HCT116 (cell line): ENCODE measurements at regions not wholly inside any gene's neighbourhood (a gene's known extent, or its start where the extent isn't known, plus 50 kb on each side); places are given as distances from the start of the nearest gene placed in this dataset.

Experiments used
- ATAC-seq: fragments of 200-7000 bp; cut with Tn5 transposase; 2 replicates; pipeline ENCODE4 v1.9.1; 2020; ENCODE audit warnings: mild to moderate bottlenecking, moderate library complexity
- BruUV-seq: library from RNA; stranded (reverse); fragments of 400-500 nt; replicated peaks from 2 replicates; lab custom pipeline; 2021; lab: Mats Ljungman, UMichigan
- CTCF ChIA-PET: fragments of 300-600 bp; sonication (Branson Sonifier 250); formaldehyde crosslinking; loops from one replicate; lab custom pipeline; 2021; ENCODE audit warnings: antibody characterized with exemption; lab: Charles Lee
- POLR2A ChIA-PET: fragments of 300-600, 350-600 bp; sonication (Branson Sonifier 250); formaldehyde crosslinking; loops from one replicate; lab custom pipeline; 2021; ENCODE audit warnings: antibody characterized with exemption; lab: Charles Lee
- RAD21 ChIA-PET, 2 experiments: fragments of 300-600 bp; sonication (Branson Sonifier 250); formaldehyde crosslinking; loops; one replicate each; lab custom pipeline; 2023; ENCODE audit warnings: low total read pairs in 2 of 2; ENCODE audit not compliant: uncharacterized antibody in 2 of 2, unreplicated experiment in 2 of 2, low non-redundant PET in 1 of 2; lab: Charles Lee
- DNase-seq: peaks from one replicate; pipeline ENCODE4 v3.0.0-alpha.2; 2010; ENCODE audit warnings: low read depth, low spot score
- H2AFZ ChIP-seq: fragments of 200-600 bp; shearing (Covaris generic), sonication (generic); 2 replicates; pipeline ENCODE4 v1.6.1; 2017; ENCODE audit warnings: low read depth, mixed run types, mixed read lengths, antibody characterized with exemption, low read length; ENCODE audit not compliant: poor library complexity, severe bottlenecking
- H3K27ac ChIP-seq: 2 replicates; pipeline ENCODE4 v1.5.1; 2012; ENCODE audit warnings: low read depth, low read length
- H3K27me3 ChIP-seq: fragments of 200-600 bp; sonication (generic); 2 replicates; pipeline ENCODE4 v1.6.1; 2016; ENCODE audit warnings: mixed run types, low read length, mixed read lengths; ENCODE audit not compliant: insufficient read depth
- H3K36me3 ChIP-seq, 2 experiments: fragments of 200-500 bp in 1 of 2; fragments of 200-600 bp in 1 of 2; sonication (Bioruptor generic) in 1 of 2; sonication (generic) in 1 of 2; 2 replicates each; pipeline versions ENCODE4 v1.5.1 to v1.6.1; 2014 to 2016; ENCODE audit warnings: low read length in 2 of 2, inconsistent platforms in 1 of 2, mixed read lengths in 1 of 2, mixed run types in 1 of 2; ENCODE audit not compliant: insufficient read depth in 2 of 2, control insufficient read depth in 1 of 2
- H3K4me1 ChIP-seq, 2 experiments: fragments of 200-600 bp in 1 of 2; sonication (generic) in 1 of 2; 2 replicates each; pipeline versions ENCODE4 v1.5.1 to v1.6.1; 2012 to 2017; ENCODE audit warnings: low read length in 2 of 2, inconsistent platforms in 1 of 2, mild to moderate bottlenecking in 1 of 2, mixed read lengths in 1 of 2, mixed run types in 1 of 2, moderate library complexity in 1 of 2; ENCODE audit not compliant: insufficient read depth in 2 of 2, control insufficient read depth in 1 of 2
- H3K4me2 ChIP-seq: fragments of 200-600 bp; sonication (generic); 2 replicates; pipeline ENCODE4 v1.6.1; 2017; ENCODE audit warnings: mixed run types, low read length, mixed read lengths
- H3K4me3 ChIP-seq, 2 experiments: fragments of 200-600 bp in 1 of 2; sonication (generic) in 1 of 2; replicated peaks in 1 of 2; 2 replicates each; pipeline ENCODE4 v1.5.1; 2011 to 2016; ENCODE audit warnings: low read length in 2 of 2, control low read depth in 1 of 2, low read depth in 1 of 2, mild to moderate bottlenecking in 1 of 2, mixed read lengths in 1 of 2, mixed run types in 1 of 2
- H3K79me2 ChIP-seq: fragments of 200-600 bp; sonication (generic); 2 replicates; pipeline ENCODE4 v1.6.1; 2017; ENCODE audit warnings: mild to moderate bottlenecking, mixed run types, low read length, moderate library complexity, mixed read lengths; ENCODE audit not compliant: insufficient read depth
- H3K9ac ChIP-seq: fragments of 200-600 bp; sonication (generic); 2 replicates; pipeline ENCODE4 v1.6.1; 2016; ENCODE audit warnings: low read length, mixed read lengths
- H3K9me2 ChIP-seq: fragments of 200-600 bp; sonication (generic), shearing (Covaris generic); 2 replicates; pipeline ENCODE4 v1.6.1; 2017; ENCODE audit warnings: mixed run types, mild to moderate bottlenecking, moderate library complexity; ENCODE audit not compliant: insufficient read depth
- H3K9me3 ChIP-seq, 2 experiments: fragments of 200-500 bp in 1 of 2; fragments of 200-600 bp in 1 of 2; sonication (Bioruptor generic) in 1 of 2; sonication (generic) in 1 of 2; 2 replicates each; pipeline ENCODE4 v1.6.1; 2014 to 2017; ENCODE audit warnings: low read length in 2 of 2, mixed read lengths in 2 of 2, inconsistent platforms in 1 of 2, low read depth in 1 of 2, mild to moderate bottlenecking in 1 of 2, mixed run types in 1 of 2, moderate library complexity in 1 of 2; ENCODE audit not compliant: control insufficient read depth in 1 of 2, insufficient read depth in 1 of 2
- H4K20me1 ChIP-seq: fragments of 200-600 bp; sonication (generic), shearing (Covaris generic); 2 replicates; pipeline ENCODE4 v1.6.1; 2017; ENCODE audit warnings: mixed run types, mild to moderate bottlenecking, moderate library complexity; ENCODE audit not compliant: insufficient read depth
- CEBPB ChIP-seq: IDR thresholded peaks from 2 replicates; pipeline ENCODE4 v1.6.1; 2012; ENCODE audit warnings: low read depth
- CTCF ChIP-seq, 3 experiments: fragments of 200-600 bp in 1 of 3; sonication (generic) in 1 of 3; IDR thresholded peaks in 2 of 3; conservative IDR thresholded peaks in 1 of 3; 2 replicates each; pipeline ENCODE4 v1.5.1; 2012 to 2017; ENCODE audit warnings: low read depth in 2 of 3, low read length in 2 of 3, antibody characterized with exemption in 1 of 3, borderline replicate concordance in 1 of 3, control low read depth in 1 of 3, mild to moderate bottlenecking in 1 of 3, mixed read lengths in 1 of 3, mixed run types in 1 of 3, moderate library complexity in 1 of 3; ENCODE audit not compliant: insufficient read depth in 1 of 3
- EGR1 ChIP-seq: IDR thresholded peaks from 2 replicates; pipeline ENCODE4 v1.6.1; 2012; ENCODE audit warnings: low read depth
- ELF1 ChIP-seq: IDR thresholded peaks from 2 replicates; pipeline ENCODE4 v1.6.1; 2012; ENCODE audit warnings: low read depth, borderline replicate concordance
- EZH2phosphoT487 ChIP-seq: fragments of 200-600 bp; IDR thresholded peaks from 2 replicates; pipeline ENCODE4 v1.6.1; 2018; ENCODE audit warnings: antibody characterized with exemption, borderline replicate concordance
- FOSL1 ChIP-seq: IDR thresholded peaks from 2 replicates; pipeline ENCODE4 v1.6.1; 2012; ENCODE audit warnings: low read depth
- JUND ChIP-seq: IDR thresholded peaks from 2 replicates; pipeline ENCODE4 v1.6.1; 2012
- POLR2A ChIP-seq: IDR thresholded peaks from 2 replicates; pipeline ENCODE4 v1.7.0; 2011; ENCODE audit warnings: borderline replicate concordance; ENCODE audit not compliant: insufficient read depth, insufficient read length; ENCODE audit errors: extremely low read depth
- REST ChIP-seq: IDR thresholded peaks from 2 replicates; pipeline ENCODE4 v1.6.1; 2012; ENCODE audit warnings: low read depth
- SRF ChIP-seq: IDR thresholded peaks from 2 replicates; pipeline ENCODE4 v1.6.1; 2012; ENCODE audit warnings: low read depth
- YY1 ChIP-seq: IDR thresholded peaks from 2 replicates; pipeline ENCODE4 v1.6.1; 2011; ENCODE audit warnings: low read length, low read depth, moderate library complexity, mild to moderate bottlenecking; ENCODE audit not compliant: insufficient replicate concordance; ENCODE audit errors: extremely low read depth
- ZBTB33 ChIP-seq: IDR thresholded peaks from 2 replicates; pipeline ENCODE4 v1.6.1; 2011; ENCODE audit warnings: mild to moderate bottlenecking, low read length, moderate library complexity; ENCODE audit not compliant: insufficient replicate concordance; ENCODE audit errors: extremely low read depth
- ZNF274 ChIP-seq: fragments of 200-500 bp; sonication (Bioruptor generic); IDR thresholded peaks from 2 replicates; pipeline ENCODE4 v1.6.1; 2014; ENCODE audit warnings: mild to moderate bottlenecking, low read depth, low read length, inconsistent platforms
- intact Hi-C: fragments of 100-400 bp; cut with micrococcal nuclease; formaldehyde crosslinking; loops from 2 replicates; pipeline ENCODE4 v1.10.0; 2022

- Histone ChIP-seq H3K4me2 (no peak overlapping the region), H4K20me1 (no peaks in the 10 kb centered on the region), H2AFZ (no peak overlapping the region), H3K79me2 (no peaks in the 10 kb centered on the region), H3K9me3 (peaks cover 3 to 4% of the 10 kb centered on the region in 2 experiments; a peak in 1 of 4 replicates), H3K4me3 (no peak overlapping the region), H3K27me3 (peaks cover 9% of the 10 kb centered on the region; the same call in 1 of the 2 replicates), H3K36me3 (no peaks in the 10 kb centered on the region), H3K27ac (no peak overlapping the region), H3K9ac (no peak overlapping the region), H3K4me1 (no peaks in the 10 kb centered on the region), H3K9me2 (no peaks in the 10 kb centered on the region)
- ChIA-PET CTCF (no interaction called here), POLR2A (no interaction called here), RAD21 (no interaction called here)
- BruUV-seq: no TSS peak
- TF ChIP-seq ZBTB33: no peak
- TF ChIP-seq SRF: no peak
- TF ChIP-seq ELF1: no peak
- TF ChIP-seq CTCF (IDR thresholded peaks at IDR 0.05 in 2 of 3, conservative IDR thresholded peaks at IDR 0.05 in 1 of 3; ENCODE audit: borderline replicate concordance in 1 of 3, insufficient read depth in 1 of 3, low read depth in 2 of 3, low read length in 2 of 3): no peak
- no peak for TF ChIP-seq YY1
- TF ChIP-seq JUND: no peak
- no peak for TF ChIP-seq REST
- TF ChIP-seq EZH2phosphoT487: no peak
- no peak for TF ChIP-seq CEBPB
- TF ChIP-seq ZNF274: no peak
- no peak for TF ChIP-seq POLR2A
- no peak for TF ChIP-seq FOSL1
- TF ChIP-seq EGR1: no peak
- intact Hi-C loops: no loop called here
- no peak for ATAC-seq
- DNase-seq: no peak
These were observed 236.7 kb upstream of the TNRC6C start for GRCh38 chr17:77721846-77722160.
